ENCODE measurements at regions not wholly inside any gene's neighbourhood (a gene's known extent, or its start where the extent isn't known, plus 50 kb on each side); places are given as distances from the start of the nearest gene placed in this dataset.

DNA sequence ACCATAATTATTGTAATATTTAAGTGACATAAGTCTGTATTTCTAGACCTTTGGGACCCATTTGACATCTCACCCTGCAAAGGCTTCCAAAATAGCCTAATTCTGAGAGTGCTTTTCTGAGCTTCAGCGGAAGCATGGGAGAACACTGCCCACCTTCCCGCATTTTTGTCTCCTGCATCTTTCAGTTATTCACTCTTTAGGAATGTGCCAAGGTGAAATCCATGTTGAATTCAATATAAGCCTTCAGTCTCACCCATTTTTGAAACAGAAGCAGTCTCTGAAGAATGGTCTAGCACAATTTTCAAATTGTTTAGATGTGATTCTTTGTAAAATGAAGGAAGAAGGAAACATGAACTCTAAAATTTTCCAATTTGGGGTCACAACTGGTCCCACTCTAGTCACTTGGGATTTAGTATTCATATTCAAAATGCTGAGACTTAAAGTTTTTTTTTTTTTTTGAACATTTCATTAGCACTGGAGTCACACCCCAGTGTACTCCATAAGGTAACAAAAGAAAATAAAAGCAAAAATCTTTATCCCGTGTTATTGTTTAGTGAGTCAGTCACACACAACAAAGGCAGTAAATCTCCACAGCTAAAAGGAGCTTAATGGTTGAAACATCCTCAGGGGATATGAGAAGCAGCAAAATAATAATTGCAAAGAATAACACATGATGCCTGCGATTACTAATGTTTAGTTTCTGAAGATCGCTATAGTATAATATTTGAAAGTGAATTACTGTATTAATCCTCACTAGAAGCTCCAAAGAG is 479.9 kb upstream of the BTBD3 start:
- Histone ChIP-seq H3K4ac (ENCODE audit: low read depth in 1 of 2, low read length in 2 of 2) (no peak overlapping the region), H3K27ac (ENCODE audit: low read length, poor library complexity, severe bottlenecking) (no peak overlapping the region), H4K91ac (ENCODE audit: low read length) (no peak overlapping the region), H3K9ac (ENCODE audit: low read length) (no peak overlapping the region), H3K79me1 (replicated peaks; ENCODE audit: low read length, poor library complexity, severe bottlenecking) (no peaks in the 10 kb centered on the region), H4K8ac (ENCODE audit: low read length) (no peak overlapping the region), H2AK5ac (ENCODE audit: low read length, severe bottlenecking) (no peak overlapping the region), H2AFZ (ENCODE audit: low read depth, low read length) (no peak overlapping the region), H3K27me3 (ENCODE audit: control insufficient read depth in 1 of 2, insufficient read depth in 1 of 2, low read length in 2 of 2) (no peaks in the 10 kb centered on the region), H3K36me3 (ENCODE audit: control insufficient read depth in 1 of 2, insufficient read depth in 2 of 2, low read depth in 1 of 2, low read length in 2 of 2) (no peaks in the 10 kb centered on the region), H3K23ac (ENCODE audit: low read length in 2 of 2) (no peak overlapping the region), H2BK5ac (ENCODE audit: low read depth, low read length, poor library complexity, severe bottlenecking) (no peak overlapping the region), H2BK15ac (ENCODE audit: low read depth, poor library complexity, severe bottlenecking) (no peak overlapping the region), H3K18ac (ENCODE audit: low read depth in 1 of 2, low read length in 2 of 2) (no peak overlapping the region), H3K4me2 (ENCODE audit: low read length, poor library complexity, severe bottlenecking) (no peak overlapping the region), H3K4me3 (ENCODE audit: insufficient read depth in 1 of 2, low read depth in 1 of 2, low read length in 2 of 2) (no peak overlapping the region), H3K9me3 (ENCODE audit: control insufficient read depth, low read length) (peaks cover 6% of the 10 kb centered on the region), H2BK12ac (ENCODE audit: low read length in 2 of 2) (no peak overlapping the region), H3K4me1 (ENCODE audit: control insufficient read depth, insufficient read depth, low read depth, low read length) (no peaks in the 10 kb centered on the region), H2BK120ac (ENCODE audit: low read depth, low read length) (no peak overlapping the region), H3K14ac (ENCODE audit: low read length in 2 of 2) (no peak overlapping the region)
- WGBS: 95% methylated on average over 4 of the region's 5 CpGs
- no peak for DNase-seq

GRCh38 chr20:11438412-11438811 is 479.3 kb upstream of the BTBD3 start:
- Histone ChIP-seq H2BK15ac (ENCODE audit: low read depth, poor library complexity, severe bottlenecking) (no peak overlapping the region), H3K79me1 (replicated peaks; ENCODE audit: low read length, poor library complexity, severe bottlenecking) (no peaks in the 10 kb centered on the region), H3K14ac (ENCODE audit: low read length in 2 of 2) (no peak overlapping the region), H3K36me3 (ENCODE audit: control insufficient read depth in 1 of 2, insufficient read depth in 2 of 2, low read depth in 1 of 2, low read length in 2 of 2) (no peaks in the 10 kb centered on the region), H2BK120ac (ENCODE audit: low read depth, low read length) (no peak overlapping the region), H3K4me1 (ENCODE audit: control insufficient read depth, insufficient read depth, low read depth, low read length) (no peaks in the 10 kb centered on the region), H3K4ac (ENCODE audit: low read depth in 1 of 2, low read length in 2 of 2) (no peak overlapping the region), H4K8ac (ENCODE audit: low read length) (no peak overlapping the region), H3K27ac (ENCODE audit: low read length, poor library complexity, severe bottlenecking) (no peak overlapping the region), H3K27me3 (ENCODE audit: control insufficient read depth in 1 of 2, insufficient read depth in 1 of 2, low read length in 2 of 2) (no peaks in the 10 kb centered on the region), H3K23ac (ENCODE audit: low read length in 2 of 2) (no peak overlapping the region), H2BK12ac (ENCODE audit: low read length in 2 of 2) (no peak overlapping the region), H2AK5ac (ENCODE audit: low read length, severe bottlenecking) (no peak overlapping the region), H3K4me3 (ENCODE audit: insufficient read depth in 1 of 2, low read depth in 1 of 2, low read length in 2 of 2) (no peak overlapping the region), H3K18ac (ENCODE audit: low read depth in 1 of 2, low read length in 2 of 2) (no peak overlapping the region), H3K4me2 (ENCODE audit: low read length, poor library complexity, severe bottlenecking) (no peak overlapping the region), H2AFZ (ENCODE audit: low read depth, low read length) (no peak overlapping the region), H3K9ac (ENCODE audit: low read length) (no peak overlapping the region), H2BK5ac (ENCODE audit: low read depth, low read length, poor library complexity, severe bottlenecking) (no peak overlapping the region), H4K91ac (ENCODE audit: low read length) (no peak overlapping the region), H3K9me3 (ENCODE audit: control insufficient read depth, low read length) (peaks cover 6% of the 10 kb centered on the region)
- no peak for DNase-seq
- 74% methylated on average over 5 of the region's 6 CpGs for WGBS

GRCh38 chr20:11443382-11444119 is 474.1 kb upstream of the BTBD3 start:
- no peaks in the 10 kb centered on the region for H3K79me1 ChIP-seq (replicated peaks; ENCODE audit: low read length, poor library complexity, severe bottlenecking)
- H3K9ac ChIP-seq (ENCODE audit: low read length): no peak overlapping the region
- H3K4ac ChIP-seq (ENCODE audit: low read depth in 1 of 2, low read length in 2 of 2): no peak overlapping the region
- no peak for DNase-seq
- H3K4me1 ChIP-seq (ENCODE audit: control insufficient read depth, insufficient read depth, low read depth, low read length): no peaks in the 10 kb centered on the region
- H2BK15ac ChIP-seq (ENCODE audit: low read depth, poor library complexity, severe bottlenecking): no peak overlapping the region
- no peak overlapping the region for H2BK5ac ChIP-seq (ENCODE audit: low read depth, low read length, poor library complexity, severe bottlenecking)
- no peak overlapping the region for H2AFZ ChIP-seq (ENCODE audit: low read depth, low read length)
- H3K36me3 ChIP-seq (ENCODE audit: control insufficient read depth in 1 of 2, insufficient read depth in 2 of 2, low read depth in 1 of 2, low read length in 2 of 2): no peaks in the 10 kb centered on the region
- no peak overlapping the region for H2BK120ac ChIP-seq (ENCODE audit: low read depth, low read length)
- H3K27me3 ChIP-seq (ENCODE audit: control insufficient read depth in 1 of 2, insufficient read depth in 1 of 2, low read length in 2 of 2): no peaks in the 10 kb centered on the region
- no peaks in the 10 kb centered on the region for H3K9me3 ChIP-seq (ENCODE audit: control insufficient read depth, low read length)
- no peak overlapping the region for H2AK5ac ChIP-seq (ENCODE audit: low read length, severe bottlenecking)
- no peak overlapping the region for H4K8ac ChIP-seq (ENCODE audit: low read length)
- H4K91ac ChIP-seq (ENCODE audit: low read length): no peak overlapping the region
- H3K23ac ChIP-seq (ENCODE audit: low read length in 2 of 2): no peak overlapping the region
- no peak overlapping the region for H3K27ac ChIP-seq (ENCODE audit: low read length, poor library complexity, severe bottlenecking)
- WGBS: 71% methylated on average over 2 of the region's 3 CpGs
- H3K14ac ChIP-seq (ENCODE audit: low read length in 2 of 2): no peak overlapping the region
- H3K4me3 ChIP-seq (ENCODE audit: insufficient read depth in 1 of 2, low read depth in 1 of 2, low read length in 2 of 2): no peak overlapping the region
- no peak overlapping the region for H3K18ac ChIP-seq (ENCODE audit: low read depth in 1 of 2, low read length in 2 of 2)
- no peak overlapping the region for H3K4me2 ChIP-seq (ENCODE audit: low read length, poor library complexity, severe bottlenecking)
- no peak overlapping the region for H2BK12ac ChIP-seq (ENCODE audit: low read length in 2 of 2)

- H3K4ac ChIP-seq (ENCODE audit: low read depth in 1 of 2, low read length in 2 of 2): no peak overlapping the region
- 86% methylated on average over 3 of the region's 3 CpGs for WGBS
- H4K8ac ChIP-seq (ENCODE audit: low read length): no peak overlapping the region
- no peak overlapping the region for H2AFZ ChIP-seq (ENCODE audit: low read depth, low read length)
- H3K14ac ChIP-seq (ENCODE audit: low read length in 2 of 2): no peak overlapping the region
- no peak overlapping the region for H2BK12ac ChIP-seq (ENCODE audit: low read length in 2 of 2)
- no peak overlapping the region for H3K4me3 ChIP-seq (ENCODE audit: insufficient read depth in 1 of 2, low read depth in 1 of 2, low read length in 2 of 2)
- no peak overlapping the region for H3K4me2 ChIP-seq (ENCODE audit: low read length, poor library complexity, severe bottlenecking)
- H3K18ac ChIP-seq (ENCODE audit: low read depth in 1 of 2, low read length in 2 of 2): no peak overlapping the region
- no peak overlapping the region for H3K9ac ChIP-seq (ENCODE audit: low read length)
- no peak for DNase-seq
- H2AK5ac ChIP-seq (ENCODE audit: low read length, severe bottlenecking): no peak overlapping the region
- H3K27ac ChIP-seq (ENCODE audit: low read length, poor library complexity, severe bottlenecking): no peak overlapping the region
- H2BK120ac ChIP-seq (ENCODE audit: low read depth, low read length): no peak overlapping the region
- H2BK5ac ChIP-seq (ENCODE audit: low read depth, low read length, poor library complexity, severe bottlenecking): no peak overlapping the region
- H3K27me3 ChIP-seq (ENCODE audit: control insufficient read depth in 1 of 2, insufficient read depth in 1 of 2, low read length in 2 of 2): no peaks in the 10 kb centered on the region
- H2BK15ac ChIP-seq (ENCODE audit: low read depth, poor library complexity, severe bottlenecking): no peak overlapping the region
- H3K79me1 ChIP-seq (replicated peaks; ENCODE audit: low read length, poor library complexity, severe bottlenecking): no peaks in the 10 kb centered on the region
- H3K36me3 ChIP-seq (ENCODE audit: control insufficient read depth in 1 of 2, insufficient read depth in 2 of 2, low read depth in 1 of 2, low read length in 2 of 2): no peaks in the 10 kb centered on the region
- H3K9me3 ChIP-seq (ENCODE audit: control insufficient read depth, low read length): no peaks in the 10 kb centered on the region
- H3K4me1 ChIP-seq (ENCODE audit: control insufficient read depth, insufficient read depth, low read depth, low read length): no peaks in the 10 kb centered on the region
- no peak overlapping the region for H4K91ac ChIP-seq (ENCODE audit: low read length)
- no peak overlapping the region for H3K23ac ChIP-seq (ENCODE audit: low read length in 2 of 2)
Observed at GRCh38 chr20:11445161-11445560, 472.5 kb upstream of the BTBD3 start.

All from mesenchymal stem cell (in vitro differentiated cells and primary cell).